GM21717 (cell line): ENCODE measurements at regions not wholly inside any gene's neighbourhood (a gene's known extent, or its start where the extent isn't known, plus 50 kb on each side); places are given as distances from the start of the nearest gene placed in this dataset.

Source experiments
- ATAC-seq: cut with Tn5 transposase; IDR thresholded peaks from one replicate; pipeline ENCODE4 v1.9.1; 2021; ENCODE audit warnings: mild to moderate bottlenecking, moderate library complexity; ENCODE audit not compliant: unreplicated experiment

GRCh38 chr2:226066391-226066790 is 666.9 kb downstream of the NYAP2 start:
- ATAC-seq = no peak

GRCh38 chr2:226064932-226065570 is 665.5 kb downstream of the NYAP2 start:
- no peak for ATAC-seq

- ATAC-seq = no peak
These were observed 664.4 kb downstream of the NYAP2 start for GRCh38 chr2:226063704-226064440.

GRCh38 chr2:226059961-226060627 is 660.6 kb downstream of the NYAP2 start:
- no peak for ATAC-seq

- no peak for ATAC-seq
These were observed 658.4 kb downstream of the NYAP2 start for GRCh38 chr2:226057914-226058313.

- ATAC-seq = no peak
These were observed 657.9 kb downstream of the NYAP2 start for GRCh38 chr2:226057365-226057764.

GRCh38 chr2:226052772-226053416 is 653.4 kb downstream of the NYAP2 start:
- ATAC-seq = no peak

- no peak for ATAC-seq
These were observed 651.3 kb downstream of the NYAP2 start for GRCh38 chr2:226050822-226051221.

- ATAC-seq = no peak
These were observed 649.1 kb downstream of the NYAP2 start for GRCh38 chr2:226048611-226049010.

GRCh38 chr2:226045080-226045479 is 645.6 kb downstream of the NYAP2 start:
- no peak for ATAC-seq

- ATAC-seq = no peak
These were observed 640.9 kb downstream of the NYAP2 start for GRCh38 chr2:226040344-226040900.

- no peak for ATAC-seq
These were observed 638.0 kb downstream of the NYAP2 start for GRCh38 chr2:226037526-226037925.

- no peak for ATAC-seq
These were observed 632.4 kb downstream of the NYAP2 start for GRCh38 chr2:226031647-226032501.

GRCh38 chr2:226030788-226031646 is 631.5 kb downstream of the NYAP2 start:
- no peak for ATAC-seq

GRCh38 chr2:226030369-226030768 is 630.9 kb downstream of the NYAP2 start:
- no peak for ATAC-seq

GRCh38 chr2:226023946-226024345 is 624.4 kb downstream of the NYAP2 start:
- ATAC-seq = no peak

GRCh38 chr2:226023383-226023782 is 623.9 kb downstream of the NYAP2 start:
- no peak for ATAC-seq

GRCh38 chr2:226020956-226021355 is 621.4 kb downstream of the NYAP2 start:
- no peak for ATAC-seq

- no peak for ATAC-seq
These were observed 620.7 kb downstream of the NYAP2 start for GRCh38 chr2:226020176-226020575.
